ENCODE measurements at regions not wholly inside any gene's neighbourhood (a gene's known extent, or its start where the extent isn't known, plus 50 kb on each side); places are given as distances from the start of the nearest gene placed in this dataset.

- TF ChIP-seq POLR2A (IDR thresholded peaks at IDR 0.05) (no peak), POLR2AphosphoS5 (IDR thresholded peaks at IDR 0.05) (no peak), CTCF (IDR thresholded peaks at IDR 0.05) (no peak)
- Histone ChIP-seq H3K36me3 (no peaks in the 10 kb centered on the region), H3K27me3 (peaks cover 0 to 14% of the 10 kb centered on the region in 2 donors), H3K27ac (no peak overlapping the region), H3K9me3 (no peaks in the 10 kb centered on the region), H3K4me1 (no peaks in the 10 kb centered on the region), H3K4me3 (no peak overlapping the region)
- intact Hi-C loops (cut with DNase I; ENCODE audit: low total_unique reads): no loop called here
- no peak for DNase-seq (ENCODE audit: low spot score in 2 of 2)
These were observed 88.1 kb upstream of the WDR44 start for GRCh38 chrX:118257781-118258180.

- no peak overlapping the region for H3K27ac ChIP-seq
- peaks cover 0 to 26% of the 10 kb centered on the region in 2 donors for H3K27me3 ChIP-seq
- DNase-seq (ENCODE audit: low spot score in 2 of 2): no peak
- TF ChIP-seq CTCF (IDR thresholded peaks at IDR 0.05): no peak
- no peak for TF ChIP-seq POLR2AphosphoS5 (IDR thresholded peaks at IDR 0.05)
- TF ChIP-seq POLR2A (IDR thresholded peaks at IDR 0.05): no peak
- no peak overlapping the region for H3K4me3 ChIP-seq
- no peaks in the 10 kb centered on the region for H3K9me3 ChIP-seq
- intact Hi-C loops (cut with DNase I; ENCODE audit: low total_unique reads): no loop called here
- H3K36me3 ChIP-seq: no peaks in the 10 kb centered on the region
- no peaks in the 10 kb centered on the region for H3K4me1 ChIP-seq
These were observed 86.7 kb upstream of the WDR44 start for GRCh38 chrX:118259213-118259612.

GRCh38 chrX:118261151-118261550 lies 84.8 kb upstream of the WDR44 start:
- TF ChIP-seq CTCF (IDR thresholded peaks at IDR 0.05) (no peak), POLR2A (IDR thresholded peaks at IDR 0.05) (no peak), POLR2AphosphoS5 (IDR thresholded peaks at IDR 0.05) (no peak)
- H3K4me3 ChIP-seq: no peak overlapping the region
- intact Hi-C loops (cut with DNase I; ENCODE audit: low total_unique reads): no loop called here
- no peaks in the 10 kb centered on the region for H3K36me3 ChIP-seq
- no peak for DNase-seq (ENCODE audit: low spot score in 2 of 2)
- H3K27me3 ChIP-seq: peaks cover 0 to 36% of the 10 kb centered on the region in 2 donors
- H3K27ac ChIP-seq: no peak overlapping the region
- no peaks in the 10 kb centered on the region for H3K4me1 ChIP-seq
- H3K9me3 ChIP-seq: no peaks in the 10 kb centered on the region

GRCh38 chrX:118271775-118272174 lies 74.1 kb upstream of the WDR44 start:
- intact Hi-C loops (cut with DNase I; ENCODE audit: low total_unique reads): no loop called here

GRCh38 chrX:118272242-118272641 lies 73.7 kb upstream of the WDR44 start:
- Histone ChIP-seq H3K4me1 (no peaks in the 10 kb centered on the region), H3K27ac (no peak overlapping the region), H3K36me3 (no peaks in the 10 kb centered on the region), H3K9me3 (no peaks in the 10 kb centered on the region), H3K27me3 (no peaks in the 10 kb centered on the region), H3K4me3 (no peak overlapping the region)
- DNase-seq (ENCODE audit: low spot score in 2 of 2): no peak
- intact Hi-C loops (cut with DNase I; ENCODE audit: low total_unique reads): no loop called here
- TF ChIP-seq POLR2A (IDR thresholded peaks at IDR 0.05) (no peak), POLR2AphosphoS5 (IDR thresholded peaks at IDR 0.05) (no peak), CTCF (IDR thresholded peaks at IDR 0.05) (no peak)

More at GRCh38 chrX:118271775-118272174, 74.1 kb upstream of the WDR44 start:
- no peak for DNase-seq (ENCODE audit: low spot score in 2 of 2)
- Histone ChIP-seq H3K4me1 (no peaks in the 10 kb centered on the region), H3K4me3 (no peak overlapping the region), H3K36me3 (no peaks in the 10 kb centered on the region), H3K27me3 (peaks cover 0 to 2% of the 10 kb centered on the region in 2 donors), H3K9me3 (no peaks in the 10 kb centered on the region), H3K27ac (no peak overlapping the region)
- no peak for TF ChIP-seq POLR2AphosphoS5 (IDR thresholded peaks at IDR 0.05)
- no peak for TF ChIP-seq POLR2A (IDR thresholded peaks at IDR 0.05)
- TF ChIP-seq CTCF (IDR thresholded peaks at IDR 0.05): no peak
